Activated CD4-positive, alpha-beta T cell treated with anti-CD3 and anti-CD28 coated beads for 36 hours (primary cell): ENCODE measurements at regions not wholly inside any gene's neighbourhood (a gene's known extent, or its start where the extent isn't known, plus 50 kb on each side); places are given as distances from the start of the nearest gene placed in this dataset.

Experiments
- ATAC-seq: fragments of 200-7000 bp; cut with Tn5 transposase; one replicate; pipeline ENCODE4 v1.10.0; 2021; ENCODE audit warnings: mild to moderate bottlenecking, moderate library complexity
- CTCF ChIA-PET: fragments of 350-600 bp; sonication (Branson Sonifier 250); formaldehyde crosslinking; loops from one replicate; lab custom pipeline; 2021; ENCODE audit warnings: antibody characterized with exemption; lab: Charles Lee
- POLR2A ChIA-PET: fragments of 350-600 bp; sonication (Branson Sonifier 250); formaldehyde crosslinking; loops from one replicate; lab custom pipeline; 2021; ENCODE audit warnings: antibody characterized with exemption, inconsistent platforms; lab: Charles Lee
- DNase-seq: peaks from one replicate; pipeline ENCODE4 v3.0.0-alpha.2; 2020
- H3K27ac Mint-ChIP-seq: one replicate; pipeline ENCODE4 v1.8.0; 2021; ENCODE audit warnings: mixed read lengths
- H3K27me3 Mint-ChIP-seq: one replicate; pipeline ENCODE4 v1.8.0; 2021; ENCODE audit warnings: mixed read lengths
- H3K36me3 Mint-ChIP-seq: one replicate; pipeline ENCODE4 v1.8.0; 2021; ENCODE audit warnings: low read depth, mixed read lengths
- H3K4me1 Mint-ChIP-seq: one replicate; pipeline ENCODE4 v1.8.0; 2021; ENCODE audit warnings: mixed read lengths
- H3K4me3 Mint-ChIP-seq: one replicate; pipeline ENCODE4 v1.8.0; 2021; ENCODE audit warnings: mild to moderate bottlenecking, moderate library complexity, mixed read lengths
- H3K9me3 Mint-ChIP-seq: one replicate; pipeline ENCODE4 v1.8.0; 2021; ENCODE audit warnings: low read depth, mixed read lengths
- intact Hi-C, 2 experiments: fragments of 100-400 bp; cut with DNase I in 1 of 2; cut with micrococcal nuclease in 1 of 2; formaldehyde crosslinking; loops; one replicate each; pipeline versions ENCODE4 v1.14.2 to v1.15.1; 2022 to 2024; cut with DNase I, micrococcal nuclease

DNA sequence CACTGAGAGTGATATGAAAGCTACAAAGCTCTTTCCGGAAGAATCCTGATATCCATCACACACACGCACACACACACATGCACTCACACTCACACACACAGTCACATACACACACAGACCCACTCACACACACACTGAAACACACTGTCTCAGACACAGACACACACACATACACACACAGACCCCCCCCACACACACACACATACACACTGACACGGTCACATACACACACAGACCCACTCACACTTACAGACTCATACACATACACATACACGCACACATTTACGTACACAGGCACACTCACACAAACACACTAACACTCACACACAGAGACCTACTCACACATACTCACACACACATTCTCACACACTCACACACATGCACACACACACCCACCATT, 58.6 kb downstream of the LIG4 start:
- Mint-ChIP-seq H3K27ac (no peak overlapping the region), H3K36me3 (no peaks in the 10 kb centered on the region), H3K27me3 (peaks cover 9% of the 10 kb centered on the region), H3K9me3 (no peaks in the 10 kb centered on the region), H3K4me1 (no peaks in the 10 kb centered on the region), H3K4me3 (no peak overlapping the region)
- ATAC-seq (no peak), DNase-seq (no peak)
- intact Hi-C loops = loop anchor here in 1 of 2 experiments (2.0 to 10.0 kb wide), 2 partner anchors 292 to 784 kb away; a partner anchor contains a TSS
- POLR2A ChIA-PET = no interaction called here
- CTCF ChIA-PET = interaction anchor here (0.6 to 2.9 kb wide), 8 partner anchors 10 to 1005 kb away, joined by 3 to 26 read pairs (median 6); no protein-coding TSS in a partner anchor

GRCh38 chr13:108155185-108156106, 59.9 kb downstream of the LIG4 start:
- ChIA-PET CTCF (interaction anchor here (0.8 to 2.9 kb wide), 13 partner anchors 10 to 952 kb away, joined by 3 to 26 read pairs (median 5); partner anchors contain the start of gene MYO16), POLR2A (no interaction called here)
- H3K9me3 Mint-ChIP-seq = no peaks in the 10 kb centered on the region
- peaks cover 12% of the 10 kb centered on the region for H3K27me3 Mint-ChIP-seq
- peak; percentile 75 for DNase-seq
- H3K4me1 Mint-ChIP-seq = no peaks in the 10 kb centered on the region
- H3K27ac Mint-ChIP-seq = no peak overlapping the region
- no peaks in the 10 kb centered on the region for H3K36me3 Mint-ChIP-seq
- no peak for ATAC-seq
- H3K4me3 Mint-ChIP-seq = no peak overlapping the region
- intact Hi-C loops = loop anchor here (1.0 to 10.0 kb wide), 4 partner anchors 291 to 950 kb away; a partner anchor contains a TSS

DNA sequence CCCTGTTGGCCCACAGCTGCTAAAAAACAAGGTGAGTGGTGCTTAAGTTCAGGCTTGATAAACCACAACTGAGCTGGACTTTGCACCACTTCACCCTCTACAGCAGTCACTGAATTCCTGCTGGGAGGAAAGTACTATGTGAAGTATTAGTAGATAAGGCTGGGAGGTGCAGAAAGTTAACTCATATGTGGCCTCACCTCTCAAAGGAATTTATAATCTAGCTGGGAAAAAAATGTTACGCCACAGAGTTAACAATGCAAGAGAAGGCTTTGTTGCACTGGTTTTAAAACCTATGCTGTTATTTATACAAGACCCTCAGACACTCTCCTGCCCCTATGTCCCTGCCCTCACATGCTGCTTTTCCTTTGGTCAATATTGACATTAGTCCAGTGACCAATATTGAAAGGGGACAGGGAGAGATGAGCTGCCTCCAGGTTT, 60.9 kb downstream of the LIG4 start:
- ChIA-PET POLR2A (no interaction called here), CTCF (interaction anchor here (0.9 to 2.9 kb wide), 7 partner anchors 9 to 475 kb away, joined by 3 to 26 read pairs (median 6); partner anchors contain the start of gene MYO16)
- intact Hi-C loops = loop anchor here in 1 of 2 experiments (10.0 kb wide), 1 partner anchor 290 kb away; a partner anchor contains a TSS
- DNase-seq (no peak), ATAC-seq (no peak)
- H3K4me3 Mint-ChIP-seq = no peak overlapping the region
- no peaks in the 10 kb centered on the region for H3K4me1 Mint-ChIP-seq
- H3K27ac Mint-ChIP-seq = no peak overlapping the region
- no peaks in the 10 kb centered on the region for H3K9me3 Mint-ChIP-seq
- no peaks in the 10 kb centered on the region for H3K36me3 Mint-ChIP-seq
- H3K27me3 Mint-ChIP-seq = peaks cover 14% of the 10 kb centered on the region

DNA sequence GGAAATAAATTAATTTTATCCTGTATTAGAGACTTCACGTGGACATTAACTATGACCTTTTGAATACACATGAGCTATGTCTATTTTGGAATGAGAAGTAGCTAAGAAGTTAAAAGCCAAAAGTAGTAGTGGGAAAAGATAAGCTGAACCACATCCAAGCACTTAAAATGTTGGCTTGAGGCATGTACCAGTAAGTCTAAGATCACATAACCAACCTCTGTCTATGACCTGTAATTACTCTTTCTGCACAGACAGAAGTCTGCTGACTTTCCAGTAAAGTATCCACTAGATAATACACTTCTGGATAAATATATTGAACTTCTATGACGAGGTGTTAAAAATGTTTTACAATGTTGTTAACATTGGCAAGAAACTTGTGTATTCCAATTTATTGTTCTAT, 68.7 kb downstream of the LIG4 start:
- H3K27ac Mint-ChIP-seq = no peak overlapping the region
- no peaks in the 10 kb centered on the region for H3K36me3 Mint-ChIP-seq
- no peaks in the 10 kb centered on the region for H3K4me1 Mint-ChIP-seq
- intact Hi-C loops = no loop called here
- ATAC-seq (no peak), DNase-seq (no peak)
- CTCF ChIA-PET = interaction anchor here (0.5 to 4.4 kb wide), 2 partner anchors 9 to 274 kb away, joined by 3 to 26 read pairs; no protein-coding TSS in a partner anchor
- H3K27me3 Mint-ChIP-seq = peaks cover 16% of the 10 kb centered on the region
- H3K9me3 Mint-ChIP-seq = no peaks in the 10 kb centered on the region
- no peak overlapping the region for H3K4me3 Mint-ChIP-seq
- POLR2A ChIA-PET = no interaction called here

GRCh38 chr13:108142702-108143436, 72.5 kb downstream of the LIG4 start:
- POLR2A ChIA-PET = no interaction called here
- DNase-seq (no peak), ATAC-seq (no peak)
- no peaks in the 10 kb centered on the region for H3K4me1 Mint-ChIP-seq
- H3K36me3 Mint-ChIP-seq = no peaks in the 10 kb centered on the region
- CTCF ChIA-PET = interaction anchor here (0.5 to 4.4 kb wide), 2 partner anchors 12 to 25 kb away, joined by 3 to 26 read pairs; no protein-coding TSS in a partner anchor
- H3K4me3 Mint-ChIP-seq = no peak overlapping the region
- intact Hi-C loops = no loop called here
- no peaks in the 10 kb centered on the region for H3K9me3 Mint-ChIP-seq
- peaks cover 12% of the 10 kb centered on the region for H3K27me3 Mint-ChIP-seq
- H3K27ac Mint-ChIP-seq = no peak overlapping the region

- no peak for DNase-seq
- ATAC-seq = no peak
- H3K4me1 Mint-ChIP-seq = no peaks in the 10 kb centered on the region
- peaks cover 8% of the 10 kb centered on the region for H3K27me3 Mint-ChIP-seq
- no peaks in the 10 kb centered on the region for H3K36me3 Mint-ChIP-seq
- no peak overlapping the region for H3K27ac Mint-ChIP-seq
- no peak overlapping the region for H3K4me3 Mint-ChIP-seq
- intact Hi-C loops = no loop called here
- no peaks in the 10 kb centered on the region for H3K9me3 Mint-ChIP-seq
- ChIA-PET POLR2A (no interaction called here), CTCF (no interaction called here)
These were observed 78.2 kb downstream of the LIG4 start for GRCh38 chr13:108137176-108137575.

GRCh38 chr13:108127406-108127805, 87.9 kb downstream of the LIG4 start:
- no peaks in the 10 kb centered on the region for H3K4me1 Mint-ChIP-seq
- no peak overlapping the region for H3K27ac Mint-ChIP-seq
- peaks cover 2% of the 10 kb centered on the region for H3K27me3 Mint-ChIP-seq
- DNase-seq = no peak
- no peaks in the 10 kb centered on the region for H3K36me3 Mint-ChIP-seq
- ChIA-PET CTCF (no interaction called here), POLR2A (no interaction called here)
- H3K4me3 Mint-ChIP-seq = no peak overlapping the region
- intact Hi-C loops = no loop called here
- no peak for ATAC-seq
- H3K9me3 Mint-ChIP-seq = no peaks in the 10 kb centered on the region

GRCh38 chr13:108126056-108126455, 89.3 kb downstream of the LIG4 start:
- Mint-ChIP-seq H3K9me3 (no peaks in the 10 kb centered on the region), H3K27me3 (peaks cover 2% of the 10 kb centered on the region), H3K27ac (no peak overlapping the region), H3K4me1 (no peaks in the 10 kb centered on the region), H3K4me3 (no peak overlapping the region), H3K36me3 (no peaks in the 10 kb centered on the region)
- ATAC-seq (no peak), DNase-seq (no peak)
- ChIA-PET POLR2A (no interaction called here), CTCF (no interaction called here)
- intact Hi-C loops = no loop called here

DNA sequence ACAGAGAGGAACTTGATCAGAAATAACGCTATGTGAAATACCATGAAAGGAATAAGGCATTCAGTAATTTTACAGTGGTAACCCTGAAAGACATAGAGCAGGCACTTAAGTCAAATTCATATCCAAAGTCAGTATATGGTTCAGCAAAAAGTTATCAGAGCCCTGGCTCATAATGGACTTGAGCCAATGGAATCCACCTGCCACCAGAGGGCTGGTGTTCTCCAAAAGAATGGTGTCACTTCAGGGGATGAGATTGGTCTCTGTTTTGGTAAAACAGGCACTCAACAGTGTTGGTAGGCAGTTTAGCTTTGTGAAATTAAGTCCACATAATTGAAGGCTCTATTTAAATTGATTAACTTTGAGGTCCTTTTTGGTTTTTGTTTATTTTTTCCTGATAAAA, 93.9 kb downstream of the LIG4 start:
- CTCF ChIA-PET = no interaction called here
- Mint-ChIP-seq H3K36me3 (no peaks in the 10 kb centered on the region), H3K4me3 (no peak overlapping the region)

GRCh38 chr13:108120856-108121255, 94.5 kb downstream of the LIG4 start:
- Mint-ChIP-seq H3K27me3 (peaks cover 4% of the 10 kb centered on the region), H3K9me3 (no peaks in the 10 kb centered on the region), H3K36me3 (no peaks in the 10 kb centered on the region), H3K4me3 (no peak overlapping the region), H3K27ac (no peak overlapping the region), H3K4me1 (no peaks in the 10 kb centered on the region)
- intact Hi-C loops = no loop called here
- DNase-seq = no peak
- ChIA-PET CTCF (no interaction called here), POLR2A (no interaction called here)
- no peak for ATAC-seq

More for the DNA sequence above, 93.9 kb downstream of the LIG4 start:
- POLR2A ChIA-PET = no interaction called here
- Mint-ChIP-seq H3K9me3 (no peaks in the 10 kb centered on the region), H3K4me1 (no peaks in the 10 kb centered on the region), H3K27me3 (peaks cover 4% of the 10 kb centered on the region), H3K27ac (no peak overlapping the region)
- ATAC-seq (no peak), DNase-seq (no peak)
- intact Hi-C loops = no loop called here

GRCh38 chr13:108120302-108120701, 95.0 kb downstream of the LIG4 start:
- Mint-ChIP-seq H3K4me1 (no peaks in the 10 kb centered on the region), H3K9me3 (no peaks in the 10 kb centered on the region), H3K36me3 (no peaks in the 10 kb centered on the region), H3K4me3 (no peak overlapping the region), H3K27me3 (peaks cover 4% of the 10 kb centered on the region), H3K27ac (no peak overlapping the region)
- ChIA-PET POLR2A (interaction anchor here (0.5 kb wide), 1 partner anchor 20 kb away, joined by 3 read pairs; no protein-coding TSS in a partner anchor), CTCF (no interaction called here)
- DNase-seq (no peak), ATAC-seq (no peak)
- intact Hi-C loops = no loop called here
